Hepatocyte (in vitro differentiated cells): ENCODE measurements at regions not wholly inside any gene's neighbourhood (a gene's known extent, or its start where the extent isn't known, plus 50 kb on each side); places are given as distances from the start of the nearest gene placed in this dataset.

Experiments used
- DNase-seq: peaks from one replicate; pipeline ENCODE4 v3.0.0-alpha.2; 2016; ENCODE audit warnings: low spot score
- H2AFZ ChIP-seq: fragments of 200-600 bp; sonication (generic); 2 replicates; pipeline ENCODE4 v1.6.0; 2016; ENCODE audit warnings: antibody characterized with exemption, mild to moderate bottlenecking
- H3K27ac ChIP-seq: fragments of 200-600 bp; sonication (generic); 2 replicates; pipeline ENCODE4 v1.5.1; 2016; ENCODE audit warnings: mild to moderate bottlenecking
- H3K27me3 ChIP-seq: fragments of 200-600 bp; sonication (generic); 2 replicates; pipeline ENCODE4 v1.6.1; 2016
- H3K36me3 ChIP-seq: fragments of 200-600 bp; sonication (generic); replicated peaks from 2 replicates; pipeline ENCODE4 v1.5.1; 2016; ENCODE audit warnings: low read depth; ENCODE audit not compliant: insufficient read depth
- H3K4me1 ChIP-seq: fragments of 200-600 bp; sonication (generic); 2 replicates; pipeline ENCODE4 v1.5.1; 2016; ENCODE audit warnings: mild to moderate bottlenecking, moderate library complexity; ENCODE audit not compliant: insufficient read depth
- H3K4me2 ChIP-seq: fragments of 200-600 bp; sonication (generic); 2 replicates; pipeline ENCODE4 v1.6.0; 2016
- H3K4me3 ChIP-seq: fragments of 200-600 bp; sonication (generic); 2 replicates; pipeline ENCODE4 v1.5.1; 2016; ENCODE audit warnings: mild to moderate bottlenecking
- H3K79me2 ChIP-seq: fragments of 200-600 bp; sonication (generic); 2 replicates; pipeline ENCODE4 v1.6.0; 2017; ENCODE audit warnings: mild to moderate bottlenecking
- H3K9me2 ChIP-seq: fragments of 200-600 bp; sonication (generic); replicated peaks from 2 replicates; pipeline ENCODE4 v1.6.0; 2017; ENCODE audit warnings: mild to moderate bottlenecking; ENCODE audit not compliant: insufficient read depth
- H3K9me3 ChIP-seq: fragments of 200-600 bp; sonication (generic); 2 replicates; pipeline ENCODE4 v1.5.1; 2016; ENCODE audit warnings: low read depth, mild to moderate bottlenecking
- H4K20me1 ChIP-seq: fragments of 200-600 bp; sonication (generic); 2 replicates; pipeline ENCODE4 v1.6.0; 2016; ENCODE audit warnings: mild to moderate bottlenecking; ENCODE audit not compliant: insufficient read depth, poor library complexity, severe bottlenecking
- EZH2 ChIP-seq: fragments of 200-600 bp; sonication (generic); IDR thresholded peaks from 2 replicates; pipeline ENCODE4 v1.6.1; 2016; ENCODE audit warnings: antibody characterized with exemption, mild to moderate bottlenecking, borderline replicate concordance
- EZH2phosphoT487 ChIP-seq: fragments of 200-600 bp; sonication (generic); IDR thresholded peaks from one replicate; pipeline ENCODE4 v1.6.1; 2018; ENCODE audit warnings: antibody characterized with exemption, mild to moderate bottlenecking, low read depth, moderate library complexity; ENCODE audit not compliant: unreplicated experiment, severe bottlenecking
- WGBS: methylation state at CpG from one replicate; pipeline ENCODE4 v1.1.6; 2016; ENCODE audit warnings: low lambda C conversion rate; ENCODE audit errors: missing lambda C conversion rate; 5-methylcytosine and 5-hydroxymethylcytosine counted together
- TF ChIP-seq, protein P1 (sequence below): fragments of 200-600 bp; sonication (generic); IDR thresholded peaks from 2 replicates; pipeline ENCODE4 v1.5.1; 2016; ENCODE audit warnings: antibody characterized with exemption, mild to moderate bottlenecking; ENCODE audit not compliant: poor library complexity

DNA sequence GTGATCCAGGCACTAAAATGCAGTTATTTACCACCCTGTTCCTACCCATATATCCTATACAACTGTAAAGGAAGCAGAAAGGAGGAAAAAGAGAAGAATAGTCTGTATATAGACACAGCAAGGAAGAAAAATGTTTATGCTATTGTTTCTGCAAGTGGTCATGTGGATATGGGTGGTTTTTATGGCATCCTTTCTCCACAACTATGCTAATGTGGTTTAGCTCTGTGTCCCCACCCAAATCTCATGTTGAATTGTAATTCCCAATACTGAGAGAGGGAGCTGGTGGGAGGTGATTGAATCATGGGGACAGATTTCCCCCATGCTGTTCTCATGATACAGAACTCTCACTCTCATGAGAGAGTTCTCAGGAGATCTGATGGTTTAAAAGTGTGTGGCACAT is 439.8 kb downstream of the ZSWIM6 start:
- no peaks in the 10 kb centered on the region for H3K79me2 ChIP-seq
- DNase-seq = no peak
- TF ChIP-seq EZH2 = no peak
- TF ChIP-seq, protein P1, sequence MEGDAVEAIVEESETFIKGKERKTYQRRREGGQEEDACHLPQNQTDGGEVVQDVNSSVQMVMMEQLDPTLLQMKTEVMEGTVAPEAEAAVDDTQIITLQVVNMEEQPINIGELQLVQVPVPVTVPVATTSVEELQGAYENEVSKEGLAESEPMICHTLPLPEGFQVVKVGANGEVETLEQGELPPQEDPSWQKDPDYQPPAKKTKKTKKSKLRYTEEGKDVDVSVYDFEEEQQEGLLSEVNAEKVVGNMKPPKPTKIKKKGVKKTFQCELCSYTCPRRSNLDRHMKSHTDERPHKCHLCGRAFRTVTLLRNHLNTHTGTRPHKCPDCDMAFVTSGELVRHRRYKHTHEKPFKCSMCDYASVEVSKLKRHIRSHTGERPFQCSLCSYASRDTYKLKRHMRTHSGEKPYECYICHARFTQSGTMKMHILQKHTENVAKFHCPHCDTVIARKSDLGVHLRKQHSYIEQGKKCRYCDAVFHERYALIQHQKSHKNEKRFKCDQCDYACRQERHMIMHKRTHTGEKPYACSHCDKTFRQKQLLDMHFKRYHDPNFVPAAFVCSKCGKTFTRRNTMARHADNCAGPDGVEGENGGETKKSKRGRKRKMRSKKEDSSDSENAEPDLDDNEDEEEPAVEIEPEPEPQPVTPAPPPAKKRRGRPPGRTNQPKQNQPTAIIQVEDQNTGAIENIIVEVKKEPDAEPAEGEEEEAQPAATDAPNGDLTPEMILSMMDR = no peak

DNA sequence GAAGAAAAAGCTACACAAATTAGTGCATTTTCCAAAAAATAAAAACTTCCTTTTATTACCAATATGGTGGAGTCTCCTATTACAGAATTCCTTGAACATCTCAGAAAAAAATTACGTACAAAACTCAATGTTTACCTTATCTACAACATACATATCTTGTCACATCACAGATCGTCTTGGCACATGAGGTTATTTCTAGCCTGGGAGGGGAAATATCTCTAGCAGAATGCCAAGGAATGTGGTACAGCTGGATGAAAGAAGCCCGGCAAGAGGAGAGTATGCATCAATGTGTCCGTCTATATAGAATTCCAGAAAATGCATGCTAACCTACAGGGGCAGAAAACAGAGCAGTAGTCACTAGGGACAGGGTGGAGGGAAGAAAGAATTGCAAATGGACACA is 443.8 kb downstream of the ZSWIM6 start:
- H3K27me3 ChIP-seq = peaks cover 9% of the 10 kb centered on the region
- no peaks in the 10 kb centered on the region for H3K79me2 ChIP-seq
- no peak overlapping the region for H3K4me3 ChIP-seq
- TF ChIP-seq EZH2 (no peak), EZH2phosphoT487 (no peak)
- TF ChIP-seq, protein P1 = no peak
- no peak for DNase-seq
- no peaks in the 10 kb centered on the region for H3K9me3 ChIP-seq
- H3K27ac ChIP-seq = no peak overlapping the region
- no peaks in the 10 kb centered on the region for H3K9me2 ChIP-seq
- H3K36me3 ChIP-seq = no peaks in the 10 kb centered on the region
- H2AFZ ChIP-seq = no peak overlapping the region
- 64% methylated on average over 4 of the region's 4 CpGs for WGBS
- no peak overlapping the region for H3K4me2 ChIP-seq
- H3K4me1 ChIP-seq = no peaks in the 10 kb centered on the region
- H4K20me1 ChIP-seq = no peaks in the 10 kb centered on the region

More for the DNA sequence above, 439.8 kb downstream of the ZSWIM6 start:
- H3K9me3 ChIP-seq = no peaks in the 10 kb centered on the region
- no peaks in the 10 kb centered on the region for H4K20me1 ChIP-seq
- no peak overlapping the region for H3K4me2 ChIP-seq
- no peaks in the 10 kb centered on the region for H3K36me3 ChIP-seq
- no peak overlapping the region for H3K27ac ChIP-seq
- no peaks in the 10 kb centered on the region for H3K4me1 ChIP-seq
- H3K27me3 ChIP-seq = peaks cover 13% of the 10 kb centered on the region
- H3K9me2 ChIP-seq = no peaks in the 10 kb centered on the region
- H3K4me3 ChIP-seq = no peak overlapping the region
- no peak overlapping the region for H2AFZ ChIP-seq

DNA sequence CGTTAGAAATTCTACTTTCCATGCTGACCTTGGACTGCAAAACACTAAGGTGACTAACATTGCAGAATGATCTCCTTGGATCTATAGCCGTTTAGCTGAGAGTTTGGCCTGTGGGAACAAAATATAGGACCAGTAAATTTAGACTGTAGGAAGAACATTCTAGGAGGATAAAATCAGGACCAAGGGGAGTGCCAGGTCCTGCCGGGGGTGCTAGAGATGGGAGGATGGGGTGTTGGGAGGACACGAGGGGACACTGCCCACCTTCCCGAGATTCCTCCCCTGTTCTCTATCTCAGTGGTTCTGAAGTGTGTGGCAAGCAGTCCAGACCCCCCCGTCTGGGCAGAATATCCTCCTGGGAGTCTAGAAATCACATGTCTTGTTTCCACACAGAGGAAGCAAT is 445.2 kb downstream of the ZSWIM6 start:
- H4K20me1 ChIP-seq = no peaks in the 10 kb centered on the region
- peaks cover under 1% of the 10 kb centered on the region for H3K27me3 ChIP-seq
- no peaks in the 10 kb centered on the region for H3K4me1 ChIP-seq
- H3K36me3 ChIP-seq = no peaks in the 10 kb centered on the region
- no peak overlapping the region for H3K4me2 ChIP-seq
- TF ChIP-seq EZH2 (no peak), EZH2phosphoT487 (no peak)
- TF ChIP-seq, protein P1 = no peak
- H3K9me3 ChIP-seq = no peaks in the 10 kb centered on the region
- H3K9me2 ChIP-seq = no peaks in the 10 kb centered on the region
- 79% methylated on average over 6 of the region's 6 CpGs for WGBS
- H3K79me2 ChIP-seq = no peaks in the 10 kb centered on the region
- H2AFZ ChIP-seq = no peak overlapping the region
- no peak overlapping the region for H3K27ac ChIP-seq
- no peak for DNase-seq
- no peak overlapping the region for H3K4me3 ChIP-seq

DNA sequence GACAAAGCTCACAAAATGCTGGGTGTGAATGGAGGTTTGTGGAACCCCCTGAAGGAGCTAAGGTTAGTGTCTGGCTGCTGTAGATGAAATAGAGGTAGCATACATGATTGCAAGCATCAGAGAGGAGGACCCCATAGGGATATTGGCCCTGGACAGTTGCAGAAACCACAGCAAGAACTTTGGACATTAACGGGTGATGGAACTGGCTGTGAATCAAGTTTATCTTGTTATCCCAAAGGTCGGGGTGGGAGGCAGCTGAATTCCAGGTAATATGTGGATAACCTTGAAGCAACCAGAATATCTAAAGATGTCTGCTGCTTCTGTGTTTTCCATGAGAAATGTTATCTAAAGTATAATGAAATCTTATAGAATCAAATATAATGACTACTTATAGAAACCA is 447.7 kb downstream of the ZSWIM6 start:
- Histone ChIP-seq H3K4me2 (no peak overlapping the region), H4K20me1 (no peaks in the 10 kb centered on the region), H3K9me3 (no peaks in the 10 kb centered on the region), H3K79me2 (no peaks in the 10 kb centered on the region), H3K4me3 (no peak overlapping the region), H3K27me3 (no peaks in the 10 kb centered on the region), H3K9me2 (no peaks in the 10 kb centered on the region), H2AFZ (no peak overlapping the region), H3K4me1 (no peaks in the 10 kb centered on the region), H3K27ac (no peak overlapping the region), H3K36me3 (no peaks in the 10 kb centered on the region)
- no peak for DNase-seq
- WGBS = 67% methylated on average over 2 of the region's 2 CpGs
- no peak for TF ChIP-seq EZH2phosphoT487
- TF ChIP-seq, protein P1 = no peak
- TF ChIP-seq EZH2 = no peak
